Gastrocnemius medialis (tissue), 4 donors: ENCODE measurements at regions not wholly inside any gene's neighbourhood (a gene's known extent, or its start where the extent isn't known, plus 50 kb on each side); places are given as distances from the start of the nearest gene placed in this dataset.

Experiments
- POLR2A ChIP-seq, 2 donors: fragments of 450-650 bp; IDR thresholded peaks; one replicate each; pipeline ENCODE4 v1.6.1; 2017; ENCODE audit warnings: antibody characterized with exemption in 2 of 2, mild to moderate bottlenecking in 2 of 2, moderate library complexity in 2 of 2
- TF ChIP-seq, protein P1 (sequence below), 5 experiments: fragments of 450-650 bp in 3 of 5; fragments of 200-600 bp in 2 of 5; sonication (generic) in 2 of 5; IDR thresholded peaks in 4 of 5; conservative IDR thresholded peaks in 1 of 5; 1 replicate in 4 of 5; 2 replicates in 1 of 5; pipeline ENCODE4 v1.5.1; 2016 to 2019; ENCODE audit warnings: antibody characterized with exemption in 5 of 5, mild to moderate bottlenecking in 3 of 5, moderate library complexity in 3 of 5

- no peak for TF ChIP-seq POLR2A (IDR thresholded peaks at IDR 0.05)
- TF ChIP-seq, protein P1, sequence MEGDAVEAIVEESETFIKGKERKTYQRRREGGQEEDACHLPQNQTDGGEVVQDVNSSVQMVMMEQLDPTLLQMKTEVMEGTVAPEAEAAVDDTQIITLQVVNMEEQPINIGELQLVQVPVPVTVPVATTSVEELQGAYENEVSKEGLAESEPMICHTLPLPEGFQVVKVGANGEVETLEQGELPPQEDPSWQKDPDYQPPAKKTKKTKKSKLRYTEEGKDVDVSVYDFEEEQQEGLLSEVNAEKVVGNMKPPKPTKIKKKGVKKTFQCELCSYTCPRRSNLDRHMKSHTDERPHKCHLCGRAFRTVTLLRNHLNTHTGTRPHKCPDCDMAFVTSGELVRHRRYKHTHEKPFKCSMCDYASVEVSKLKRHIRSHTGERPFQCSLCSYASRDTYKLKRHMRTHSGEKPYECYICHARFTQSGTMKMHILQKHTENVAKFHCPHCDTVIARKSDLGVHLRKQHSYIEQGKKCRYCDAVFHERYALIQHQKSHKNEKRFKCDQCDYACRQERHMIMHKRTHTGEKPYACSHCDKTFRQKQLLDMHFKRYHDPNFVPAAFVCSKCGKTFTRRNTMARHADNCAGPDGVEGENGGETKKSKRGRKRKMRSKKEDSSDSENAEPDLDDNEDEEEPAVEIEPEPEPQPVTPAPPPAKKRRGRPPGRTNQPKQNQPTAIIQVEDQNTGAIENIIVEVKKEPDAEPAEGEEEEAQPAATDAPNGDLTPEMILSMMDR (IDR thresholded peaks at IDR 0.05 in 4 of 5, conservative IDR thresholded peaks at IDR 0.05 in 1 of 5): no peak
Observed at GRCh38 chr20:39109933-39110818, 148.0 kb downstream of the DHX35 start.
